ENCODE measurements at regions not wholly inside any gene's neighbourhood (a gene's known extent, or its start where the extent isn't known, plus 50 kb on each side); places are given as distances from the start of the nearest gene placed in this dataset.

- TF ChIP-seq POLR2AphosphoS5 (IDR thresholded peaks at IDR 0.05; ENCODE audit: low read depth, low read length) (no peak), EP300 (IDR thresholded peaks at IDR 0.05; ENCODE audit: borderline replicate concordance in 1 of 2, low read depth in 1 of 2, low read length in 1 of 2) (no peak), NFIC (IDR thresholded peaks at IDR 0.05; ENCODE audit: borderline replicate concordance) (no peak)
- TF ChIP-seq, protein P1, sequence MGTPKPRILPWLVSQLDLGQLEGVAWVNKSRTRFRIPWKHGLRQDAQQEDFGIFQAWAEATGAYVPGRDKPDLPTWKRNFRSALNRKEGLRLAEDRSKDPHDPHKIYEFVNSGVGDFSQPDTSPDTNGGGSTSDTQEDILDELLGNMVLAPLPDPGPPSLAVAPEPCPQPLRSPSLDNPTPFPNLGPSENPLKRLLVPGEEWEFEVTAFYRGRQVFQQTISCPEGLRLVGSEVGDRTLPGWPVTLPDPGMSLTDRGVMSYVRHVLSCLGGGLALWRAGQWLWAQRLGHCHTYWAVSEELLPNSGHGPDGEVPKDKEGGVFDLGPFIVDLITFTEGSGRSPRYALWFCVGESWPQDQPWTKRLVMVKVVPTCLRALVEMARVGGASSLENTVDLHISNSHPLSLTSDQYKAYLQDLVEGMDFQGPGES (IDR thresholded peaks at IDR 0.05; ENCODE audit: low read depth, low read length), result no peak
These were observed 959.1 kb upstream of the LCORL start for GRCh38 chr4:18980516-18981233.

All from SK-N-SH (cell line).